K562 (cell line): ENCODE measurements at regions not wholly inside any gene's neighbourhood (a gene's known extent, or its start where the extent isn't known, plus 50 kb on each side); places are given as distances from the start of the nearest gene placed in this dataset.

Experiments
- ATF1 ChIP-seq, 2 experiments: fragments of 450-650 bp in 1 of 2; IDR thresholded peaks; 2 replicates each; pipeline ENCODE4 v1.6.1; 2016; ENCODE audit warnings: missing compliant biosample characterization in 1 of 2, missing genetic modification characterization in 1 of 2
- BCL6 ChIP-seq: fragments of 250-450 bp; sonication (Bioruptor Pico); IDR thresholded peaks from 2 replicates; pipeline ENCODE4 v1.4.0; 2020
- CTBP1 ChIP-seq: fragments of 450-650 bp; IDR thresholded peaks from 2 replicates; pipeline ENCODE4 v1.6.1; 2016; ENCODE audit warnings: borderline replicate concordance
- GTF2A2 ChIP-seq: IDR thresholded peaks from 2 replicates; pipeline ENCODE4 v1.6.1; 2016; ENCODE audit warnings: mild to moderate bottlenecking, missing genetic modification characterization, missing compliant biosample characterization
- HMG20A ChIP-seq: fragments of 450-650 bp; formaldehyde crosslinking; conservative IDR thresholded peaks from 2 replicates; pipeline ENCODE4 v1.4.0; 2020; ENCODE audit warnings: mild to moderate bottlenecking, mixed read lengths
- HNRNPUL1 ChIP-seq: fragments of 200-400 bp; formaldehyde crosslinking; IDR thresholded peaks from 2 replicates; pipeline ENCODE4 v1.6.1; 2017; ENCODE audit warnings: low read length
- POLR2B ChIP-seq: fragments of 450-650 bp; IDR thresholded peaks from 2 replicates; pipeline ENCODE4 v1.6.1; 2018; ENCODE audit warnings: low read depth; ENCODE audit not compliant: partially characterized antibody
- TCF7 ChIP-seq: sonication (generic); IDR thresholded peaks from 2 replicates; pipeline ENCODE4 v1.6.1; 2016; ENCODE audit warnings: antibody characterized with exemption, borderline replicate concordance
- TF ChIP-seq, protein P1 (sequence below): fragments of 450-650 bp; IDR thresholded peaks from 2 replicates; pipeline ENCODE4 v1.6.1; 2016
- TF ChIP-seq, protein P2 (sequence below): fragments of 450-650 bp; IDR thresholded peaks from 2 replicates; pipeline ENCODE4 v1.6.1; 2017; ENCODE audit warnings: antibody characterized with exemption
- TF ChIP-seq, protein P3 (sequence below): sonication (generic); formaldehyde crosslinking; IDR thresholded peaks from 2 replicates; pipeline ENCODE4 v1.8.0; 2022; ENCODE audit warnings: mild to moderate bottlenecking, missing genetic modification reagents
- TF ChIP-seq, protein P4 (sequence below): sonication (generic); formaldehyde crosslinking; IDR thresholded peaks from 2 replicates; pipeline ENCODE4 v1.8.1; 2022; ENCODE audit warnings: missing genetic modification reagents
- TF ChIP-seq, protein P5 (sequence below): fragments of 450-650 bp; IDR thresholded peaks from 2 replicates; pipeline ENCODE4 v1.6.1; 2016; ENCODE audit warnings: mild to moderate bottlenecking
- TF ChIP-seq, protein P6 (sequence below): fragments of 450-650 bp; IDR thresholded peaks from 2 replicates; pipeline ENCODE4 v1.6.1; 2014; ENCODE audit warnings: low read depth, mild to moderate bottlenecking, moderate library complexity, borderline replicate concordance

DNA sequence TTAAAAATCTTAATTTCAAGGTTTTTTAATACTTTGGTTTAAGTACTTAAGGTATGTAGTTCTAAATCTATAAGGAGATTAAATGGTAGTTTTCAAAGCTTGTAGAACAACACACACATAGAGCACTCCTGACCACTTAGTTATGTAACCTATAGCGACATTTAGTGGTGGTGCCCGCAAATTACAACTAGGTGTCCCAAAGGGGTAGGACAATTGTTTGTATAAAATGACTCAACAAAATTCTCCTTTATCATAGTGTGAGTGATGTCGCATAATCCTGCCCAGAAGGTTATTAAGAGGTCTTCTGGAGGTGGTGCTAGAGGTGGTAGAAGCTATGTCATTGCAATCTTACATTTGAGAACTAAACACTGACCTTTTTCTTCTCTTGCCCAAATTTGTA lies 373.0 kb upstream of the RASGEF1B start (continued):
- TF ChIP-seq, protein P1, sequence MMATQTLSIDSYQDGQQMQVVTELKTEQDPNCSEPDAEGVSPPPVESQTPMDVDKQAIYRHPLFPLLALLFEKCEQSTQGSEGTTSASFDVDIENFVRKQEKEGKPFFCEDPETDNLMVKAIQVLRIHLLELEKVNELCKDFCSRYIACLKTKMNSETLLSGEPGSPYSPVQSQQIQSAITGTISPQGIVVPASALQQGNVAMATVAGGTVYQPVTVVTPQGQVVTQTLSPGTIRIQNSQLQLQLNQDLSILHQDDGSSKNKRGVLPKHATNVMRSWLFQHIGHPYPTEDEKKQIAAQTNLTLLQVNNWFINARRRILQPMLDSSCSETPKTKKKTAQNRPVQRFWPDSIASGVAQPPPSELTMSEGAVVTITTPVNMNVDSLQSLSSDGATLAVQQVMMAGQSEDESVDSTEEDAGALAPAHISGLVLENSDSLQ, result no peak
- no peak for TF ChIP-seq CTBP1
- TF ChIP-seq, protein P2, sequence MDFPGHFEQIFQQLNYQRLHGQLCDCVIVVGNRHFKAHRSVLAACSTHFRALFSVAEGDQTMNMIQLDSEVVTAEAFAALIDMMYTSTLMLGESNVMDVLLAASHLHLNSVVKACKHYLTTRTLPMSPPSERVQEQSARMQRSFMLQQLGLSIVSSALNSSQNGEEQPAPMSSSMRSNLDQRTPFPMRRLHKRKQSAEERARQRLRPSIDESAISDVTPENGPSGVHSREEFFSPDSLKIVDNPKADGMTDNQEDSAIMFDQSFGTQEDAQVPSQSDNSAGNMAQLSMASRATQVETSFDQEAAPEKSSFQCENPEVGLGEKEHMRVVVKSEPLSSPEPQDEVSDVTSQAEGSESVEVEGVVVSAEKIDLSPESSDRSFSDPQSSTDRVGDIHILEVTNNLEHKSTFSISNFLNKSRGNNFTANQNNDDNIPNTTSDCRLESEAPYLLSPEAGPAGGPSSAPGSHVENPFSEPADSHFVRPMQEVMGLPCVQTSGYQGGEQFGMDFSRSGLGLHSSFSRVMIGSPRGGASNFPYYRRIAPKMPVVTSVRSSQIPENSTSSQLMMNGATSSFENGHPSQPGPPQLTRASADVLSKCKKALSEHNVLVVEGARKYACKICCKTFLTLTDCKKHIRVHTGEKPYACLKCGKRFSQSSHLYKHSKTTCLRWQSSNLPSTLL, result no peak
- TF ChIP-seq, protein P3, sequence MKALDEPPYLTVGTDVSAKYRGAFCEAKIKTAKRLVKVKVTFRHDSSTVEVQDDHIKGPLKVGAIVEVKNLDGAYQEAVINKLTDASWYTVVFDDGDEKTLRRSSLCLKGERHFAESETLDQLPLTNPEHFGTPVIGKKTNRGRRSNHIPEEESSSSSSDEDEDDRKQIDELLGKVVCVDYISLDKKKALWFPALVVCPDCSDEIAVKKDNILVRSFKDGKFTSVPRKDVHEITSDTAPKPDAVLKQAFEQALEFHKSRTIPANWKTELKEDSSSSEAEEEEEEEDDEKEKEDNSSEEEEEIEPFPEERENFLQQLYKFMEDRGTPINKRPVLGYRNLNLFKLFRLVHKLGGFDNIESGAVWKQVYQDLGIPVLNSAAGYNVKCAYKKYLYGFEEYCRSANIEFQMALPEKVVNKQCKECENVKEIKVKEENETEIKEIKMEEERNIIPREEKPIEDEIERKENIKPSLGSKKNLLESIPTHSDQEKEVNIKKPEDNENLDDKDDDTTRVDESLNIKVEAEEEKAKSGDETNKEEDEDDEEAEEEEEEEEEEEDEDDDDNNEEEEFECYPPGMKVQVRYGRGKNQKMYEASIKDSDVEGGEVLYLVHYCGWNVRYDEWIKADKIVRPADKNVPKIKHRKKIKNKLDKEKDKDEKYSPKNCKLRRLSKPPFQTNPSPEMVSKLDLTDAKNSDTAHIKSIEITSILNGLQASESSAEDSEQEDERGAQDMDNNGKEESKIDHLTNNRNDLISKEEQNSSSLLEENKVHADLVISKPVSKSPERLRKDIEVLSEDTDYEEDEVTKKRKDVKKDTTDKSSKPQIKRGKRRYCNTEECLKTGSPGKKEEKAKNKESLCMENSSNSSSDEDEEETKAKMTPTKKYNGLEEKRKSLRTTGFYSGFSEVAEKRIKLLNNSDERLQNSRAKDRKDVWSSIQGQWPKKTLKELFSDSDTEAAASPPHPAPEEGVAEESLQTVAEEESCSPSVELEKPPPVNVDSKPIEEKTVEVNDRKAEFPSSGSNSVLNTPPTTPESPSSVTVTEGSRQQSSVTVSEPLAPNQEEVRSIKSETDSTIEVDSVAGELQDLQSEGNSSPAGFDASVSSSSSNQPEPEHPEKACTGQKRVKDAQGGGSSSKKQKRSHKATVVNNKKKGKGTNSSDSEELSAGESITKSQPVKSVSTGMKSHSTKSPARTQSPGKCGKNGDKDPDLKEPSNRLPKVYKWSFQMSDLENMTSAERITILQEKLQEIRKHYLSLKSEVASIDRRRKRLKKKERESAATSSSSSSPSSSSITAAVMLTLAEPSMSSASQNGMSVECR (CRISPR knock-in tag), result no peak
- TF ChIP-seq TCF7, result no peak
- no peak for TF ChIP-seq POLR2B
- TF ChIP-seq ATF1 (CRISPR knock-in tag; IDR thresholded peaks at IDR 0.05), result no peak
- TF ChIP-seq ATF1 (tag; IDR thresholded peaks at IDR 0.05), result no peak
- TF ChIP-seq HMG20A, result no peak
- TF ChIP-seq, protein P4, sequence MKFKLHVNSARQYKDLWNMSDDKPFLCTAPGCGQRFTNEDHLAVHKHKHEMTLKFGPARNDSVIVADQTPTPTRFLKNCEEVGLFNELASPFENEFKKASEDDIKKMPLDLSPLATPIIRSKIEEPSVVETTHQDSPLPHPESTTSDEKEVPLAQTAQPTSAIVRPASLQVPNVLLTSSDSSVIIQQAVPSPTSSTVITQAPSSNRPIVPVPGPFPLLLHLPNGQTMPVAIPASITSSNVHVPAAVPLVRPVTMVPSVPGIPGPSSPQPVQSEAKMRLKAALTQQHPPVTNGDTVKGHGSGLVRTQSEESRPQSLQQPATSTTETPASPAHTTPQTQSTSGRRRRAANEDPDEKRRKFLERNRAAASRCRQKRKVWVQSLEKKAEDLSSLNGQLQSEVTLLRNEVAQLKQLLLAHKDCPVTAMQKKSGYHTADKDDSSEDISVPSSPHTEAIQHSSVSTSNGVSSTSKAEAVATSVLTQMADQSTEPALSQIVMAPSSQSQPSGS, result no peak
- no peak for TF ChIP-seq BCL6
- TF ChIP-seq, protein P5, sequence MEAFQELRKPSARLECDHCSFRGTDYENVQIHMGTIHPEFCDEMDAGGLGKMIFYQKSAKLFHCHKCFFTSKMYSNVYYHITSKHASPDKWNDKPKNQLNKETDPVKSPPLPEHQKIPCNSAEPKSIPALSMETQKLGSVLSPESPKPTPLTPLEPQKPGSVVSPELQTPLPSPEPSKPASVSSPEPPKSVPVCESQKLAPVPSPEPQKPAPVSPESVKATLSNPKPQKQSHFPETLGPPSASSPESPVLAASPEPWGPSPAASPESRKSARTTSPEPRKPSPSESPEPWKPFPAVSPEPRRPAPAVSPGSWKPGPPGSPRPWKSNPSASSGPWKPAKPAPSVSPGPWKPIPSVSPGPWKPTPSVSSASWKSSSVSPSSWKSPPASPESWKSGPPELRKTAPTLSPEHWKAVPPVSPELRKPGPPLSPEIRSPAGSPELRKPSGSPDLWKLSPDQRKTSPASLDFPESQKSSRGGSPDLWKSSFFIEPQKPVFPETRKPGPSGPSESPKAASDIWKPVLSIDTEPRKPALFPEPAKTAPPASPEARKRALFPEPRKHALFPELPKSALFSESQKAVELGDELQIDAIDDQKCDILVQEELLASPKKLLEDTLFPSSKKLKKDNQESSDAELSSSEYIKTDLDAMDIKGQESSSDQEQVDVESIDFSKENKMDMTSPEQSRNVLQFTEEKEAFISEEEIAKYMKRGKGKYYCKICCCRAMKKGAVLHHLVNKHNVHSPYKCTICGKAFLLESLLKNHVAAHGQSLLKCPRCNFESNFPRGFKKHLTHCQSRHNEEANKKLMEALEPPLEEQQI, result 0 out of 2 replicates have a peak, but pooled peaks have one; percentile 30
- TF ChIP-seq GTF2A2 (tag), result no peak
- TF ChIP-seq HNRNPUL1, result no peak
- TF ChIP-seq, protein P6, sequence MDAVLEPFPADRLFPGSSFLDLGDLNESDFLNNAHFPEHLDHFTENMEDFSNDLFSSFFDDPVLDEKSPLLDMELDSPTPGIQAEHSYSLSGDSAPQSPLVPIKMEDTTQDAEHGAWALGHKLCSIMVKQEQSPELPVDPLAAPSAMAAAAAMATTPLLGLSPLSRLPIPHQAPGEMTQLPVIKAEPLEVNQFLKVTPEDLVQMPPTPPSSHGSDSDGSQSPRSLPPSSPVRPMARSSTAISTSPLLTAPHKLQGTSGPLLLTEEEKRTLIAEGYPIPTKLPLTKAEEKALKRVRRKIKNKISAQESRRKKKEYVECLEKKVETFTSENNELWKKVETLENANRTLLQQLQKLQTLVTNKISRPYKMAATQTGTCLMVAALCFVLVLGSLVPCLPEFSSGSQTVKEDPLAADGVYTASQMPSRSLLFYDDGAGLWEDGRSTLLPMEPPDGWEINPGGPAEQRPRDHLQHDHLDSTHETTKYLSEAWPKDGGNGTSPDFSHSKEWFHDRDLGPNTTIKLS, result no peak
